Liver (tissue), 8 donors: ENCODE measurements at regions not wholly inside any gene's neighbourhood (a gene's known extent, or its start where the extent isn't known, plus 50 kb on each side); places are given as distances from the start of the nearest gene placed in this dataset.

Experiments used
- DNase-seq: peaks from one replicate; pipeline ENCODE4 v3.0.0-alpha.2; 2017; ENCODE audit warnings: low spot score
- H3K27ac ChIP-seq, 2 donors: one replicate each; pipeline ENCODE4 v1.7.0; 2013; ENCODE audit warnings: inconsistent platforms in 2 of 2, low read length in 2 of 2, control low read depth in 1 of 2, low read depth in 1 of 2, mild to moderate bottlenecking in 1 of 2
- H3K27me3 ChIP-seq, 4 donors: one replicate each; pipeline versions ENCODE4 v1.6.1 to v1.7.0; 2013; ENCODE audit warnings: low read length in 3 of 4, inconsistent platforms in 1 of 4, mild to moderate bottlenecking in 1 of 4, moderate library complexity in 1 of 4; ENCODE audit not compliant: control insufficient read depth in 4 of 4, insufficient read depth in 4 of 4
- H3K36me3 ChIP-seq, 4 donors: one replicate each; pipeline versions ENCODE4 v1.6.1 to v1.7.0; 2013; ENCODE audit warnings: low read length in 3 of 4, mild to moderate bottlenecking in 3 of 4, low read depth in 1 of 4, moderate library complexity in 1 of 4; ENCODE audit not compliant: control insufficient read depth in 4 of 4, insufficient read depth in 3 of 4
- H3K4me1 ChIP-seq, 4 donors: one replicate each; pipeline versions ENCODE4 v1.6.1 to v1.7.0; 2013; ENCODE audit warnings: low read length in 3 of 4, mild to moderate bottlenecking in 3 of 4, moderate library complexity in 1 of 4; ENCODE audit not compliant: control insufficient read depth in 4 of 4, insufficient read depth in 4 of 4
- H3K4me3 ChIP-seq, 3 donors: one replicate each; pipeline versions ENCODE4 v1.6.1 to v1.7.0; 2013; ENCODE audit warnings: low read length in 3 of 3, control low read depth in 1 of 3, low read depth in 1 of 3, mild to moderate bottlenecking in 1 of 3
- H3K9ac ChIP-seq, 2 donors: one replicate each; pipeline ENCODE4 v1.7.0; 2013; ENCODE audit warnings: low read length in 2 of 2, mild to moderate bottlenecking in 2 of 2, moderate library complexity in 2 of 2, control low read depth in 1 of 2, low read depth in 1 of 2
- H3K9me3 ChIP-seq, 4 donors: one replicate each; pipeline versions ENCODE4 v1.6.1 to v1.7.0; 2013; ENCODE audit warnings: low read length in 3 of 4; ENCODE audit not compliant: control insufficient read depth in 4 of 4
- EGR1 ChIP-seq, 2 donors: IDR thresholded peaks; 2 replicates each; pipeline ENCODE4 v1.6.1; 2016 to 2018; ENCODE audit warnings: antibody characterized with exemption in 2 of 2, low read depth in 2 of 2
- FOXA1 ChIP-seq: IDR thresholded peaks from 2 replicates; pipeline ENCODE4 v1.6.1; 2016; ENCODE audit warnings: antibody characterized with exemption
- FOXA2 ChIP-seq: IDR thresholded peaks from 2 replicates; pipeline ENCODE4 v1.6.1; 2016; ENCODE audit warnings: antibody characterized with exemption
- GABPA ChIP-seq, 2 donors: IDR thresholded peaks in 1 of 2; conservative IDR thresholded peaks in 1 of 2; 2 replicates each; pipeline ENCODE4 v1.6.1; 2016; ENCODE audit warnings: antibody characterized with exemption in 2 of 2, mild to moderate bottlenecking in 1 of 2, moderate library complexity in 1 of 2
- HNF4A ChIP-seq, 2 donors: conservative IDR thresholded peaks; 2 replicates each; pipeline ENCODE4 v1.6.1; 2016; ENCODE audit warnings: antibody characterized with exemption in 2 of 2, mild to moderate bottlenecking in 2 of 2
- HNF4G ChIP-seq: IDR thresholded peaks from 2 replicates; pipeline ENCODE4 v1.6.1; 2016; ENCODE audit warnings: antibody characterized with exemption
- JUND ChIP-seq, 2 donors: IDR thresholded peaks; 2 replicates each; pipeline ENCODE4 v1.6.1; 2016; ENCODE audit warnings: antibody characterized with exemption in 2 of 2
- MAX ChIP-seq: IDR thresholded peaks from 2 replicates; pipeline ENCODE4 v1.6.1; 2016; ENCODE audit warnings: antibody characterized with exemption
- NR2F2 ChIP-seq: IDR thresholded peaks from 2 replicates; pipeline ENCODE4 v1.6.1; 2016; ENCODE audit warnings: antibody characterized with exemption
- RAD21 ChIP-seq, 2 donors: IDR thresholded peaks; 2 replicates each; pipeline ENCODE4 v1.6.1; 2016; ENCODE audit warnings: antibody characterized with exemption in 2 of 2, mild to moderate bottlenecking in 2 of 2
- RXRA ChIP-seq, 2 donors: IDR thresholded peaks; 2 replicates each; pipeline ENCODE4 v1.6.1; 2017 to 2018; ENCODE audit warnings: antibody characterized with exemption in 2 of 2, mild to moderate bottlenecking in 1 of 2
- SP1 ChIP-seq: IDR thresholded peaks from 2 replicates; pipeline ENCODE4 v1.6.1; 2018; ENCODE audit warnings: antibody characterized with exemption, mild to moderate bottlenecking
- TAF1 ChIP-seq: conservative IDR thresholded peaks from 2 replicates; pipeline ENCODE4 v1.6.1; 2016; ENCODE audit warnings: antibody characterized with exemption, mild to moderate bottlenecking
- YY1 ChIP-seq: IDR thresholded peaks from 2 replicates; pipeline ENCODE4 v1.6.1; 2016; ENCODE audit warnings: antibody characterized with exemption, mild to moderate bottlenecking
- WGBS: extraction: QIAGEN DNeasy Blood & Tissue Kit; methylation state at CpG from one replicate; pipeline ENCODE4 v1.1.7; 2013; 5-methylcytosine and 5-hydroxymethylcytosine counted together
- TF ChIP-seq, protein P1 (sequence below): IDR thresholded peaks from 2 replicates; pipeline ENCODE4 v1.6.1; 2016; ENCODE audit warnings: antibody characterized with exemption, mild to moderate bottlenecking
- TF ChIP-seq, protein P2 (sequence below): IDR thresholded peaks from 2 replicates; pipeline ENCODE4 v1.6.1; 2016; ENCODE audit warnings: antibody characterized with exemption
- TF ChIP-seq, protein P3 (sequence below): fragments of 150-350 bp; IDR thresholded peaks from 2 replicates; pipeline ENCODE4 v1.5.1; 2017; ENCODE audit warnings: improper control_type of control experiment, low read depth, low read length; ENCODE audit not compliant: missing input control
- TF ChIP-seq, protein P4 (sequence below): IDR thresholded peaks from 2 replicates; pipeline ENCODE4 v1.6.1; 2016; ENCODE audit warnings: antibody characterized with exemption
- donor health status: healthy.
- donor health status: healthy.
- donor health status: healthy.
- donor health status: healthy.
- donor health status: healthy.

DNA sequence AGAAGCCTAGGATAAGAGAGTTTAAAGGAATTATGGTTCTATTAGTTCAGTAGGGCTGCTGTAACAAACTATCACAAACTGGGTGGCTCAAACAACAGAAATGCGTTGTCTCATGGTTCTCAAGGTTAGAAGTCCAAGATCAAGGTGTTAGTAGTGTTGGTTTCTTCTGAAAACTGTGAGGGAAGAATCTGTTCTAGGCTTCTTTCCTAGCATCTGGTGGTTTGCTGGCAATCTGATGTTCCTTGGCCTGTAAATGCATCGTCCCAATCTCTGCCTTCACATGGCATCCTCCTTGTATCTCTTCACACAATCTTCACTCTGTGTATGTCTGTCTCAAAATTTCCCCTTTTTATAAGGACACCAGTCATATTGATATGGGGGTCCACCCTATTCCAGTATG, 76.3 kb downstream of the MDH1 start:
- no peak for TF ChIP-seq YY1
- no peak for TF ChIP-seq MAX
- TF ChIP-seq, protein P1, sequence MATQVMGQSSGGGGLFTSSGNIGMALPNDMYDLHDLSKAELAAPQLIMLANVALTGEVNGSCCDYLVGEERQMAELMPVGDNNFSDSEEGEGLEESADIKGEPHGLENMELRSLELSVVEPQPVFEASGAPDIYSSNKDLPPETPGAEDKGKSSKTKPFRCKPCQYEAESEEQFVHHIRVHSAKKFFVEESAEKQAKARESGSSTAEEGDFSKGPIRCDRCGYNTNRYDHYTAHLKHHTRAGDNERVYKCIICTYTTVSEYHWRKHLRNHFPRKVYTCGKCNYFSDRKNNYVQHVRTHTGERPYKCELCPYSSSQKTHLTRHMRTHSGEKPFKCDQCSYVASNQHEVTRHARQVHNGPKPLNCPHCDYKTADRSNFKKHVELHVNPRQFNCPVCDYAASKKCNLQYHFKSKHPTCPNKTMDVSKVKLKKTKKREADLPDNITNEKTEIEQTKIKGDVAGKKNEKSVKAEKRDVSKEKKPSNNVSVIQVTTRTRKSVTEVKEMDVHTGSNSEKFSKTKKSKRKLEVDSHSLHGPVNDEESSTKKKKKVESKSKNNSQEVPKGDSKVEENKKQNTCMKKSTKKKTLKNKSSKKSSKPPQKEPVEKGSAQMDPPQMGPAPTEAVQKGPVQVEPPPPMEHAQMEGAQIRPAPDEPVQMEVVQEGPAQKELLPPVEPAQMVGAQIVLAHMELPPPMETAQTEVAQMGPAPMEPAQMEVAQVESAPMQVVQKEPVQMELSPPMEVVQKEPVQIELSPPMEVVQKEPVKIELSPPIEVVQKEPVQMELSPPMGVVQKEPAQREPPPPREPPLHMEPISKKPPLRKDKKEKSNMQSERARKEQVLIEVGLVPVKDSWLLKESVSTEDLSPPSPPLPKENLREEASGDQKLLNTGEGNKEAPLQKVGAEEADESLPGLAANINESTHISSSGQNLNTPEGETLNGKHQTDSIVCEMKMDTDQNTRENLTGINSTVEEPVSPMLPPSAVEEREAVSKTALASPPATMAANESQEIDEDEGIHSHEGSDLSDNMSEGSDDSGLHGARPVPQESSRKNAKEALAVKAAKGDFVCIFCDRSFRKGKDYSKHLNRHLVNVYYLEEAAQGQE: no peak
- no peak for TF ChIP-seq FOXA2
- TF ChIP-seq FOXA1: no peak
- no peak for TF ChIP-seq SP1
- no peak for TF ChIP-seq NR2F2
- TF ChIP-seq HNF4A (conservative IDR thresholded peaks at IDR 0.05): no peak
- TF ChIP-seq, protein P2, sequence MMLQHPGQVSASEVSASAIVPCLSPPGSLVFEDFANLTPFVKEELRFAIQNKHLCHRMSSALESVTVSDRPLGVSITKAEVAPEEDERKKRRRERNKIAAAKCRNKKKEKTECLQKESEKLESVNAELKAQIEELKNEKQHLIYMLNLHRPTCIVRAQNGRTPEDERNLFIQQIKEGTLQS: no peak
- no peak for TF ChIP-seq RAD21 (IDR thresholded peaks at IDR 0.05)
- TF ChIP-seq TAF1: no peak
- TF ChIP-seq, protein P3, sequence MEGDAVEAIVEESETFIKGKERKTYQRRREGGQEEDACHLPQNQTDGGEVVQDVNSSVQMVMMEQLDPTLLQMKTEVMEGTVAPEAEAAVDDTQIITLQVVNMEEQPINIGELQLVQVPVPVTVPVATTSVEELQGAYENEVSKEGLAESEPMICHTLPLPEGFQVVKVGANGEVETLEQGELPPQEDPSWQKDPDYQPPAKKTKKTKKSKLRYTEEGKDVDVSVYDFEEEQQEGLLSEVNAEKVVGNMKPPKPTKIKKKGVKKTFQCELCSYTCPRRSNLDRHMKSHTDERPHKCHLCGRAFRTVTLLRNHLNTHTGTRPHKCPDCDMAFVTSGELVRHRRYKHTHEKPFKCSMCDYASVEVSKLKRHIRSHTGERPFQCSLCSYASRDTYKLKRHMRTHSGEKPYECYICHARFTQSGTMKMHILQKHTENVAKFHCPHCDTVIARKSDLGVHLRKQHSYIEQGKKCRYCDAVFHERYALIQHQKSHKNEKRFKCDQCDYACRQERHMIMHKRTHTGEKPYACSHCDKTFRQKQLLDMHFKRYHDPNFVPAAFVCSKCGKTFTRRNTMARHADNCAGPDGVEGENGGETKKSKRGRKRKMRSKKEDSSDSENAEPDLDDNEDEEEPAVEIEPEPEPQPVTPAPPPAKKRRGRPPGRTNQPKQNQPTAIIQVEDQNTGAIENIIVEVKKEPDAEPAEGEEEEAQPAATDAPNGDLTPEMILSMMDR: no peak
- TF ChIP-seq, protein P4, sequence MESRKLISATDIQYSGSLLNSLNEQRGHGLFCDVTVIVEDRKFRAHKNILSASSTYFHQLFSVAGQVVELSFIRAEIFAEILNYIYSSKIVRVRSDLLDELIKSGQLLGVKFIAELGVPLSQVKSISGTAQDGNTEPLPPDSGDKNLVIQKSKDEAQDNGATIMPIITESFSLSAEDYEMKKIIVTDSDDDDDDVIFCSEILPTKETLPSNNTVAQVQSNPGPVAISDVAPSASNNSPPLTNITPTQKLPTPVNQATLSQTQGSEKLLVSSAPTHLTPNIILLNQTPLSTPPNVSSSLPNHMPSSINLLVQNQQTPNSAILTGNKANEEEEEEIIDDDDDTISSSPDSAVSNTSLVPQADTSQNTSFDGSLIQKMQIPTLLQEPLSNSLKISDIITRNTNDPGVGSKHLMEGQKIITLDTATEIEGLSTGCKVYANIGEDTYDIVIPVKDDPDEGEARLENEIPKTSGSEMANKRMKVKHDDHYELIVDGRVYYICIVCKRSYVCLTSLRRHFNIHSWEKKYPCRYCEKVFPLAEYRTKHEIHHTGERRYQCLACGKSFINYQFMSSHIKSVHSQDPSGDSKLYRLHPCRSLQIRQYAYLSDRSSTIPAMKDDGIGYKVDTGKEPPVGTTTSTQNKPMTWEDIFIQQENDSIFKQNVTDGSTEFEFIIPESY: no peak
- no peak for TF ChIP-seq GABPA (IDR thresholded peaks at IDR 0.05 in 1 of 2, conservative IDR thresholded peaks at IDR 0.05 in 1 of 2)
- no peak for TF ChIP-seq JUND (IDR thresholded peaks at IDR 0.05)
- TF ChIP-seq EGR1 (IDR thresholded peaks at IDR 0.05; ENCODE audit: low read depth in 2 of 2): no peak
- peaks cover 4 to 58% (median 36%) of the 10 kb centered on the region in 4 donors for H3K4me1 ChIP-seq
- DNase-seq: no peak
- H3K27me3 ChIP-seq: no peaks in the 10 kb centered on the region
- no peak overlapping the region for H3K27ac ChIP-seq
- WGBS: 61% methylated on average over 2 of the region's 2 CpGs
- H3K4me3 ChIP-seq: no peak overlapping the region
- H3K9ac ChIP-seq: no peak overlapping the region
- no peaks in the 10 kb centered on the region for H3K9me3 ChIP-seq
- no peaks in the 10 kb centered on the region for H3K36me3 ChIP-seq

- TF ChIP-seq FOXA1: no peak
- no peak for TF ChIP-seq SP1
- TF ChIP-seq RAD21 (IDR thresholded peaks at IDR 0.05): no peak
- no peak for TF ChIP-seq YY1
- no peak for TF ChIP-seq RXRA (IDR thresholded peaks at IDR 0.05)
- TF ChIP-seq JUND (IDR thresholded peaks at IDR 0.05): no peak
- TF ChIP-seq NR2F2: no peak
- no peak for TF ChIP-seq EGR1 (IDR thresholded peaks at IDR 0.05; ENCODE audit: low read depth in 2 of 2)
- no peak for TF ChIP-seq HNF4G
- no peak for TF ChIP-seq HNF4A (conservative IDR thresholded peaks at IDR 0.05)
- TF ChIP-seq, protein P1: no peak
- no peak for TF ChIP-seq GABPA (IDR thresholded peaks at IDR 0.05 in 1 of 2, conservative IDR thresholded peaks at IDR 0.05 in 1 of 2)
- TF ChIP-seq, protein P2: no peak
- TF ChIP-seq TAF1: no peak
- no peak for TF ChIP-seq MAX
- TF ChIP-seq FOXA2: no peak
- H3K9me3 ChIP-seq: no peaks in the 10 kb centered on the region
- H3K9ac ChIP-seq: no peak overlapping the region
- WGBS: 84% methylated on average over 2 of the region's 2 CpGs
- no peak overlapping the region for H3K4me3 ChIP-seq
- H3K36me3 ChIP-seq: no peaks in the 10 kb centered on the region
- peaks cover 4 to 57% (median 32%) of the 10 kb centered on the region in 4 donors for H3K4me1 ChIP-seq
- no peak for DNase-seq
- no peaks in the 10 kb centered on the region for H3K27me3 ChIP-seq
- no peak overlapping the region for H3K27ac ChIP-seq
Measured at GRCh38 chr2:63665846-63666475, 77.2 kb downstream of the MDH1 start.
